GM12878 (cell line): ENCODE measurements at regions not wholly inside any gene's neighbourhood (a gene's known extent, or its start where the extent isn't known, plus 50 kb on each side); places are given as distances from the start of the nearest gene placed in this dataset.

Experiments used
- BRCA1 ChIP-seq: IDR thresholded peaks from 2 replicates; pipeline ENCODE4 v1.6.1; 2011; ENCODE audit warnings: low read depth, low read length, improper control_type of control experiment
- JUND ChIP-seq: IDR thresholded peaks from 2 replicates; pipeline ENCODE4 v1.6.1; 2012; ENCODE audit warnings: low read depth, mild to moderate bottlenecking, low read length, improper control_type of control experiment, moderate library complexity
- MYC ChIP-seq: IDR thresholded peaks from 2 replicates; pipeline ENCODE4 v1.6.1; 2011; ENCODE audit warnings: mild to moderate bottlenecking, low read length, moderate library complexity, inconsistent platforms; ENCODE audit not compliant: insufficient read depth, insufficient replicate concordance, insufficient read length, severe bottlenecking
- POLR2A ChIP-seq: IDR thresholded peaks from 2 replicates; pipeline ENCODE4 v1.6.1; 2011; ENCODE audit warnings: low read depth, mild to moderate bottlenecking, low read length
- RAD21 ChIP-seq: IDR thresholded peaks from 2 replicates; pipeline ENCODE4 v1.6.1; 2011; ENCODE audit warnings: mild to moderate bottlenecking, low read depth, low read length, moderate library complexity; ENCODE audit not compliant: insufficient read depth
- SPI1 ChIP-seq: IDR thresholded peaks from 2 replicates; pipeline ENCODE4 v1.6.1; 2011; ENCODE audit warnings: low read depth, mild to moderate bottlenecking, low read length, moderate library complexity, borderline replicate concordance; ENCODE audit not compliant: insufficient read depth
- TAF1 ChIP-seq: IDR thresholded peaks from 2 replicates; pipeline ENCODE4 v1.6.1; 2011; ENCODE audit warnings: mild to moderate bottlenecking, low read depth, low read length, borderline replicate concordance
- TF ChIP-seq, protein P1 (sequence below), 3 experiments: IDR thresholded peaks in 2 of 3; conservative IDR thresholded peaks in 1 of 3; 2 replicates each; pipeline ENCODE4 v1.5.1; 2011; ENCODE audit warnings: low read depth in 3 of 3, low read length in 3 of 3, mild to moderate bottlenecking in 3 of 3, control low read depth in 2 of 3, moderate library complexity in 2 of 3, inconsistent platforms in 1 of 3, mixed read lengths in 1 of 3; ENCODE audit not compliant: control insufficient read depth in 2 of 3, insufficient read depth in 1 of 3; ENCODE audit errors: extremely low read depth in 1 of 3
- TF ChIP-seq, protein P2 (sequence below): fragments of 450-650 bp; IDR thresholded peaks from 2 replicates; pipeline ENCODE4 v1.6.1; 2017; ENCODE audit warnings: antibody characterized with exemption, mild to moderate bottlenecking, moderate library complexity
- TF ChIP-seq, protein P3 (sequence below): fragments of 450-650 bp; formaldehyde crosslinking; IDR thresholded peaks from 2 replicates; pipeline ENCODE4 v1.5.0; 2022; ENCODE audit warnings: mild to moderate bottlenecking, missing genetic modification characterization

DNA sequence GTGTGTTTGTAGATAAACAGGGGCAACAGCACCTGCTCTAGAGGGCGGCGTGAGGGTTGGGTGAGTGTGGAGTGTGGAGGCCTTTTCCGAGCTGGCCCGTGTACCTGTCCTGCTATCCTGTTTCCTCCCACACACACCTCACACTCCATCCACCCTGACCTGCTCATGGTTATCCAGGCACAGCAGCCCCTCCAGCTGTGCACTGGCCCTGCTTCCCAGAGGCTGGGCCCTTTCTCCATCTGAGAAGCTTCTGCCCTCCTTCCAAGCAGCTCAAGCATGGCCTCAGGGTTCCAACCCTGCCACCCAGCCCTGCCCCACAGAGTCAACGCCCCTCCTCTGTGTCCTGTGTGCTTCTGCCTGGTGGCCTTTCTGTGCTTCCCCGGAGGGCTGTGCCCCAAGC lies 86.9 kb downstream of the SOX1 start:
- no peak for TF ChIP-seq JUND
- TF ChIP-seq BRCA1 = no peak
- no peak for TF ChIP-seq MYC
- TF ChIP-seq, protein P1, sequence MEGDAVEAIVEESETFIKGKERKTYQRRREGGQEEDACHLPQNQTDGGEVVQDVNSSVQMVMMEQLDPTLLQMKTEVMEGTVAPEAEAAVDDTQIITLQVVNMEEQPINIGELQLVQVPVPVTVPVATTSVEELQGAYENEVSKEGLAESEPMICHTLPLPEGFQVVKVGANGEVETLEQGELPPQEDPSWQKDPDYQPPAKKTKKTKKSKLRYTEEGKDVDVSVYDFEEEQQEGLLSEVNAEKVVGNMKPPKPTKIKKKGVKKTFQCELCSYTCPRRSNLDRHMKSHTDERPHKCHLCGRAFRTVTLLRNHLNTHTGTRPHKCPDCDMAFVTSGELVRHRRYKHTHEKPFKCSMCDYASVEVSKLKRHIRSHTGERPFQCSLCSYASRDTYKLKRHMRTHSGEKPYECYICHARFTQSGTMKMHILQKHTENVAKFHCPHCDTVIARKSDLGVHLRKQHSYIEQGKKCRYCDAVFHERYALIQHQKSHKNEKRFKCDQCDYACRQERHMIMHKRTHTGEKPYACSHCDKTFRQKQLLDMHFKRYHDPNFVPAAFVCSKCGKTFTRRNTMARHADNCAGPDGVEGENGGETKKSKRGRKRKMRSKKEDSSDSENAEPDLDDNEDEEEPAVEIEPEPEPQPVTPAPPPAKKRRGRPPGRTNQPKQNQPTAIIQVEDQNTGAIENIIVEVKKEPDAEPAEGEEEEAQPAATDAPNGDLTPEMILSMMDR (IDR thresholded peaks at IDR 0.05 in 2 of 3, conservative IDR thresholded peaks at IDR 0.05 in 1 of 3; ENCODE audit: control insufficient read depth in 2 of 3, extremely low read depth in 1 of 3, insufficient read depth in 1 of 3, low read depth in 3 of 3, low read length in 3 of 3) = no peak
- TF ChIP-seq TAF1 = no peak
- no peak for TF ChIP-seq RAD21
- no peak for TF ChIP-seq SPI1
- TF ChIP-seq, protein P2, sequence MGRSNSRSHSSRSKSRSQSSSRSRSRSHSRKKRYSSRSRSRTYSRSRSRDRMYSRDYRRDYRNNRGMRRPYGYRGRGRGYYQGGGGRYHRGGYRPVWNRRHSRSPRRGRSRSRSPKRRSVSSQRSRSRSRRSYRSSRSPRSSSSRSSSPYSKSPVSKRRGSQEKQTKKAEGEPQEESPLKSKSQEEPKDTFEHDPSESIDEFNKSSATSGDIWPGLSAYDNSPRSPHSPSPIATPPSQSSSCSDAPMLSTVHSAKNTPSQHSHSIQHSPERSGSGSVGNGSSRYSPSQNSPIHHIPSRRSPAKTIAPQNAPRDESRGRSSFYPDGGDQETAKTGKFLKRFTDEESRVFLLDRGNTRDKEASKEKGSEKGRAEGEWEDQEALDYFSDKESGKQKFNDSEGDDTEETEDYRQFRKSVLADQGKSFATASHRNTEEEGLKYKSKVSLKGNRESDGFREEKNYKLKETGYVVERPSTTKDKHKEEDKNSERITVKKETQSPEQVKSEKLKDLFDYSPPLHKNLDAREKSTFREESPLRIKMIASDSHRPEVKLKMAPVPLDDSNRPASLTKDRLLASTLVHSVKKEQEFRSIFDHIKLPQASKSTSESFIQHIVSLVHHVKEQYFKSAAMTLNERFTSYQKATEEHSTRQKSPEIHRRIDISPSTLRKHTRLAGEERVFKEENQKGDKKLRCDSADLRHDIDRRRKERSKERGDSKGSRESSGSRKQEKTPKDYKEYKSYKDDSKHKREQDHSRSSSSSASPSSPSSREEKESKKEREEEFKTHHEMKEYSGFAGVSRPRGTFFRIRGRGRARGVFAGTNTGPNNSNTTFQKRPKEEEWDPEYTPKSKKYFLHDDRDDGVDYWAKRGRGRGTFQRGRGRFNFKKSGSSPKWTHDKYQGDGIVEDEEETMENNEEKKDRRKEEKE = no peak
- TF ChIP-seq, protein P3, sequence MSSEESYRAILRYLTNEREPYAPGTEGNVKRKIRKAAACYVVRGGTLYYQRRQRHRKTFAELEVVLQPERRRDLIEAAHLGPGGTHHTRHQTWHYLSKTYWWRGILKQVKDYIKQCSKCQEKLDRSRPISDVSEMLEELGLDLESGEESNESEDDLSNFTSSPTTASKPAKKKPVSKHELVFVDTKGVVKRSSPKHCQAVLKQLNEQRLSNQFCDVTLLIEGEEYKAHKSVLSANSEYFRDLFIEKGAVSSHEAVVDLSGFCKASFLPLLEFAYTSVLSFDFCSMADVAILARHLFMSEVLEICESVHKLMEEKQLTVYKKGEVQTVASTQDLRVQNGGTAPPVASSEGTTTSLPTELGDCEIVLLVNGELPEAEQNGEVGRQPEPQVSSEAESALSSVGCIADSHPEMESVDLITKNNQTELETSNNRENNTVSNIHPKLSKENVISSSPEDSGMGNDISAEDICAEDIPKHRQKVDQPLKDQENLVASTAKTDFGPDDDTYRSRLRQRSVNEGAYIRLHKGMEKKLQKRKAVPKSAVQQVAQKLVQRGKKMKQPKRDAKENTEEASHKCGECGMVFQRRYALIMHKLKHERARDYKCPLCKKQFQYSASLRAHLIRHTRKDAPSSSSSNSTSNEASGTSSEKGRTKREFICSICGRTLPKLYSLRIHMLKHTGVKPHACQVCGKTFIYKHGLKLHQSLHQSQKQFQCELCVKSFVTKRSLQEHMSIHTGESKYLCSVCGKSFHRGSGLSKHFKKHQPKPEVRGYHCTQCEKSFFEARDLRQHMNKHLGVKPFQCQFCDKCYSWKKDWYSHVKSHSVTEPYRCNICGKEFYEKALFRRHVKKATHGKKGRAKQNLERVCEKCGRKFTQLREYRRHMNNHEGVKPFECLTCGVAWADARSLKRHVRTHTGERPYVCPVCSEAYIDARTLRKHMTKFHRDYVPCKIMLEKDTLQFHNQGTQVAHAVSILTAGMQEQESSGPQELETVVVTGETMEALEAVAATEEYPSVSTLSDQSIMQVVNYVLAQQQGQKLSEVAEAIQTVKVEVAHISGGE (CRISPR knock-in tag) = no peak
- TF ChIP-seq POLR2A = no peak
